GM23338 (cell line): ENCODE measurements at regions not wholly inside any gene's neighbourhood (a gene's known extent, or its start where the extent isn't known, plus 50 kb on each side); places are given as distances from the start of the nearest gene placed in this dataset.

Source experiments
- ATAC-seq: fragments of 200-7000 bp; cut with Tn5 transposase; 3 replicates; pipeline ENCODE4 v1.9.1; 2020
- DNase-seq: peaks from one replicate; pipeline ENCODE4 v3.0.0-alpha.2; 2015; ENCODE audit warnings: low spot score
- H2AFZ ChIP-seq: fragments of 200-600 bp; sonication (generic); 2 replicates; pipeline ENCODE4 v1.8.0; 2016; ENCODE audit warnings: antibody characterized with exemption, mild to moderate bottlenecking, moderate library complexity
- H3F3A ChIP-seq: fragments of 200-600 bp; sonication (generic); replicated peaks from 2 replicates; pipeline ENCODE4 v1.8.0; 2017; ENCODE audit warnings: antibody characterized with exemption, mixed run types, low read depth
- H3K27ac ChIP-seq: fragments of 200-600 bp; sonication (generic); 2 replicates; pipeline ENCODE4 v1.6.1; 2016; ENCODE audit warnings: low read depth
- H3K27me3 ChIP-seq: fragments of 200-600 bp; sonication (generic); 2 replicates; pipeline ENCODE4 v1.8.0; 2016; ENCODE audit warnings: mild to moderate bottlenecking, mixed run types, moderate library complexity; ENCODE audit not compliant: insufficient read depth
- H3K36me3 ChIP-seq: fragments of 200-600 bp; sonication (generic); 2 replicates; pipeline ENCODE4 v1.8.0; 2016; ENCODE audit warnings: mild to moderate bottlenecking; ENCODE audit not compliant: insufficient read depth
- H3K4me1 ChIP-seq: fragments of 200-600 bp; sonication (generic); 2 replicates; pipeline ENCODE4 v1.8.0; 2016; ENCODE audit warnings: mild to moderate bottlenecking, moderate library complexity; ENCODE audit not compliant: insufficient read depth
- H3K4me2 ChIP-seq: fragments of 200-600 bp; sonication (generic); 2 replicates; pipeline ENCODE4 v1.7.1; 2017; ENCODE audit warnings: mixed run types
- H3K4me3 ChIP-seq: fragments of 200-600 bp; sonication (generic); 2 replicates; pipeline ENCODE4 v1.6.1; 2016; ENCODE audit warnings: mixed run types
- H3K79me2 ChIP-seq: fragments of 200-600 bp; sonication (generic); replicated peaks from 2 replicates; pipeline ENCODE4 v1.8.0; 2017; ENCODE audit warnings: mild to moderate bottlenecking; ENCODE audit not compliant: insufficient read depth
- H3K9me2 ChIP-seq: fragments of 200-600 bp; sonication (generic); 2 replicates; pipeline ENCODE4 v1.8.0; 2017; ENCODE audit not compliant: insufficient read depth
- H4K20me1 ChIP-seq: fragments of 200-600 bp; sonication (generic); replicated peaks from 2 replicates; pipeline ENCODE4 v1.8.0; 2017; ENCODE audit warnings: mild to moderate bottlenecking; ENCODE audit not compliant: insufficient read depth
- H3K27ac Mint-ChIP-seq: 2 replicates; pipeline ENCODE4 v1.8.0; 2020; ENCODE audit warnings: inconsistent platforms, mild to moderate bottlenecking, moderate library complexity, mixed read lengths
- H3K27me3 Mint-ChIP-seq: 3 replicates; pipeline ENCODE4 v1.8.0; 2022; ENCODE audit warnings: low read depth, mild to moderate bottlenecking, moderate library complexity, mixed read lengths, inconsistent platforms; ENCODE audit not compliant: insufficient read depth, poor library complexity
- H3K36me3 Mint-ChIP-seq: 3 replicates; pipeline ENCODE4 v1.8.0; 2021; ENCODE audit warnings: low read depth, mild to moderate bottlenecking, inconsistent platforms, moderate library complexity, mixed read lengths
- H3K4me1 Mint-ChIP-seq: 3 replicates; pipeline ENCODE4 v1.8.0; 2020; ENCODE audit warnings: mild to moderate bottlenecking, inconsistent platforms, mixed read lengths
- H3K4me3 Mint-ChIP-seq: 3 replicates; pipeline ENCODE4 v1.8.0; 2021; ENCODE audit warnings: moderate library complexity, mild to moderate bottlenecking, inconsistent platforms, mixed read lengths
- H3K9me3 Mint-ChIP-seq: 3 replicates; pipeline ENCODE4 v1.8.0; 2020; ENCODE audit warnings: moderate library complexity, mild to moderate bottlenecking, inconsistent platforms, mixed read lengths
- CREB1 ChIP-seq: fragments of 250-450 bp; sonication (Bioruptor Pico); IDR thresholded peaks from 2 replicates; pipeline ENCODE4 v1.5.0; 2020; ENCODE audit warnings: low read depth, mild to moderate bottlenecking, moderate library complexity
- CTCF ChIP-seq, 2 experiments: fragments of 200-600 bp in 1 of 2; sonication (generic) in 1 of 2; conservative IDR thresholded peaks; 2 replicates each; pipeline versions ENCODE4 v1.5.1 to v1.6.1; 2016 to 2017; ENCODE audit warnings: antibody characterized with exemption in 2 of 2, low read depth in 2 of 2, mild to moderate bottlenecking in 2 of 2, moderate library complexity in 1 of 2
- EZH2 ChIP-seq: fragments of 200-600 bp; sonication (generic); IDR thresholded peaks from one replicate; pipeline ENCODE4 v1.8.0; 2017; ENCODE audit warnings: antibody characterized with exemption, mild to moderate bottlenecking, low read depth; ENCODE audit not compliant: unreplicated experiment
- EZH2phosphoT487 ChIP-seq: fragments of 200-600 bp; sonication (generic); IDR thresholded peaks from one replicate; pipeline ENCODE4 v1.8.1; 2018; ENCODE audit warnings: antibody characterized with exemption; ENCODE audit not compliant: unreplicated experiment
- JUNB ChIP-seq: IDR thresholded peaks from one replicate; pipeline ENCODE4 v1.6.1; 2016; ENCODE audit warnings: antibody characterized with exemption; ENCODE audit not compliant: unreplicated experiment
- NANOG ChIP-seq: IDR thresholded peaks from 2 replicates; pipeline ENCODE4 v1.6.1; 2016; ENCODE audit warnings: antibody characterized with exemption, borderline replicate concordance
- POLR2AphosphoS5 ChIP-seq: IDR thresholded peaks from 2 replicates; pipeline ENCODE4 v1.6.1; 2016; ENCODE audit warnings: antibody characterized with exemption, low read depth
- STAT1 ChIP-seq: IDR thresholded peaks from one replicate; pipeline ENCODE4 v1.6.1; 2016; ENCODE audit warnings: antibody characterized with exemption; ENCODE audit not compliant: unreplicated experiment
- ZNF114 ChIP-seq: fragments of 250-450 bp; sonication (Bioruptor Pico); IDR thresholded peaks from 2 replicates; pipeline ENCODE4 v1.5.0; 2020; ENCODE audit warnings: mild to moderate bottlenecking, moderate library complexity
- ZNF331 ChIP-seq: fragments of 250-450 bp; sonication (Bioruptor Pico); IDR thresholded peaks from 2 replicates; pipeline ENCODE4 v1.5.0; 2020; ENCODE audit warnings: low read depth, mild to moderate bottlenecking, moderate library complexity
- ZNF462 ChIP-seq: fragments of 250-450 bp; sonication (Bioruptor Pico); IDR thresholded peaks from 2 replicates; pipeline ENCODE4 v1.5.0; 2020; ENCODE audit warnings: mild to moderate bottlenecking, moderate library complexity
- TF ChIP-seq, protein P1 (sequence below): IDR thresholded peaks from one replicate; pipeline ENCODE4 v1.6.1; 2018; ENCODE audit warnings: antibody characterized with exemption; ENCODE audit not compliant: unreplicated experiment
- TF ChIP-seq, protein P2 (sequence below): IDR thresholded peaks from 2 replicates; pipeline ENCODE4 v1.6.1; 2016; ENCODE audit warnings: antibody characterized with exemption

DNA sequence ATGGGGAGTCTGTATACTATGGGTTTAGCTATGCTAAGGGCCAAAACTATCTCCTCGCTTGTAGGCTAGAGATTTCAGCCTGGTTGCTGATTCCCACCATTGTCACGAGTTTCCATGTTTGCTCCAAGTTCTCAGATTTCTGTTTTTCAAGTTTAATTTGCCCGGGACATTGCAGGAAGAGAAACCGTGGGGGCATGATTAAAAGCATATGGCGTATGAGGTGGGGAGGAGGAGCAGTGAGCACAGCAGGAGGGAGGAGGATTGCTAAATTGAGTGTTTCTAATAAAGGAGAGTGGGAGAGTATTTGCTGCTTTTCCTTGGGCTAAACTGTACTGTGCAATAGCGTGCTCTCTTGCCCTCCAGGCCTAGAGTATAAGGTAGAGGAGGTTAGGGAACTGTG lies 558.4 kb downstream of the METTL15 start:
- Histone ChIP-seq H3K27me3 (no peaks in the 10 kb centered on the region), H3K36me3 (no peaks in the 10 kb centered on the region), H3K4me2 (no peak overlapping the region), H4K20me1 (no peaks in the 10 kb centered on the region), H3K4me1 (no peaks in the 10 kb centered on the region), H3K9me2 (0 out of 2 replicates have a peak, but pooled peaks cover 1% of the 10 kb centered on the region), H3F3A (no peaks in the 10 kb centered on the region), H3K27ac (no peak overlapping the region), H2AFZ (no peak overlapping the region), H3K79me2 (no peaks in the 10 kb centered on the region), H3K4me3 (no peak overlapping the region)
- TF ChIP-seq, protein P1, sequence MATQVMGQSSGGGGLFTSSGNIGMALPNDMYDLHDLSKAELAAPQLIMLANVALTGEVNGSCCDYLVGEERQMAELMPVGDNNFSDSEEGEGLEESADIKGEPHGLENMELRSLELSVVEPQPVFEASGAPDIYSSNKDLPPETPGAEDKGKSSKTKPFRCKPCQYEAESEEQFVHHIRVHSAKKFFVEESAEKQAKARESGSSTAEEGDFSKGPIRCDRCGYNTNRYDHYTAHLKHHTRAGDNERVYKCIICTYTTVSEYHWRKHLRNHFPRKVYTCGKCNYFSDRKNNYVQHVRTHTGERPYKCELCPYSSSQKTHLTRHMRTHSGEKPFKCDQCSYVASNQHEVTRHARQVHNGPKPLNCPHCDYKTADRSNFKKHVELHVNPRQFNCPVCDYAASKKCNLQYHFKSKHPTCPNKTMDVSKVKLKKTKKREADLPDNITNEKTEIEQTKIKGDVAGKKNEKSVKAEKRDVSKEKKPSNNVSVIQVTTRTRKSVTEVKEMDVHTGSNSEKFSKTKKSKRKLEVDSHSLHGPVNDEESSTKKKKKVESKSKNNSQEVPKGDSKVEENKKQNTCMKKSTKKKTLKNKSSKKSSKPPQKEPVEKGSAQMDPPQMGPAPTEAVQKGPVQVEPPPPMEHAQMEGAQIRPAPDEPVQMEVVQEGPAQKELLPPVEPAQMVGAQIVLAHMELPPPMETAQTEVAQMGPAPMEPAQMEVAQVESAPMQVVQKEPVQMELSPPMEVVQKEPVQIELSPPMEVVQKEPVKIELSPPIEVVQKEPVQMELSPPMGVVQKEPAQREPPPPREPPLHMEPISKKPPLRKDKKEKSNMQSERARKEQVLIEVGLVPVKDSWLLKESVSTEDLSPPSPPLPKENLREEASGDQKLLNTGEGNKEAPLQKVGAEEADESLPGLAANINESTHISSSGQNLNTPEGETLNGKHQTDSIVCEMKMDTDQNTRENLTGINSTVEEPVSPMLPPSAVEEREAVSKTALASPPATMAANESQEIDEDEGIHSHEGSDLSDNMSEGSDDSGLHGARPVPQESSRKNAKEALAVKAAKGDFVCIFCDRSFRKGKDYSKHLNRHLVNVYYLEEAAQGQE = no peak
- TF ChIP-seq NANOG (no peak), EZH2phosphoT487 (no peak), EZH2 (no peak), ZNF462 (CRISPR knock-in tag) (no peak), JUNB (no peak), ZNF331 (CRISPR knock-in tag) (no peak), CTCF (conservative IDR thresholded peaks at IDR 0.05; ENCODE audit: low read depth in 2 of 2) (no peak), CREB1 (CRISPR knock-in tag) (no peak), STAT1 (no peak), POLR2AphosphoS5 (no peak), ZNF114 (CRISPR knock-in tag) (no peak)
- TF ChIP-seq, protein P2, sequence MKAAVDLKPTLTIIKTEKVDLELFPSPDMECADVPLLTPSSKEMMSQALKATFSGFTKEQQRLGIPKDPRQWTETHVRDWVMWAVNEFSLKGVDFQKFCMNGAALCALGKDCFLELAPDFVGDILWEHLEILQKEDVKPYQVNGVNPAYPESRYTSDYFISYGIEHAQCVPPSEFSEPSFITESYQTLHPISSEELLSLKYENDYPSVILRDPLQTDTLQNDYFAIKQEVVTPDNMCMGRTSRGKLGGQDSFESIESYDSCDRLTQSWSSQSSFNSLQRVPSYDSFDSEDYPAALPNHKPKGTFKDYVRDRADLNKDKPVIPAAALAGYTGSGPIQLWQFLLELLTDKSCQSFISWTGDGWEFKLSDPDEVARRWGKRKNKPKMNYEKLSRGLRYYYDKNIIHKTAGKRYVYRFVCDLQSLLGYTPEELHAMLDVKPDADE = no peak
- DNase-seq = no peak
- Mint-ChIP-seq H3K27me3 (no peaks in the 10 kb centered on the region), H3K4me3 (no peak overlapping the region), H3K4me1 (no peaks in the 10 kb centered on the region), H3K9me3 (peaks cover 2% of the 10 kb centered on the region; the same call in 1 of the 3 replicates), H3K36me3 (no peaks in the 10 kb centered on the region), H3K27ac (no peak overlapping the region)
- ATAC-seq = no peak
